Erythroblast (primary cell): ENCODE measurements at regions not wholly inside any gene's neighbourhood (a gene's known extent, or its start where the extent isn't known, plus 50 kb on each side); places are given as distances from the start of the nearest gene placed in this dataset.

Experiments used
- DNase-seq, 2 experiments: peaks; one replicate each; lab custom pipeline; 2025; lab: John Stamatoyannopoulos, UW
- GATA1 ChIP-seq: IDR thresholded peaks from 2 replicates; pipeline ENCODE4 v1.6.1; 2011; ENCODE audit warnings: low read depth, mild to moderate bottlenecking, control low read depth, low read length, moderate library complexity
- POLR2A ChIP-seq: IDR thresholded peaks from 2 replicates; pipeline ENCODE4 v1.6.1; 2011; ENCODE audit warnings: mild to moderate bottlenecking, low read length

GRCh38 chr17:73791121-73791520 is 146.9 kb upstream of the SDK2 start:
- TF ChIP-seq GATA1 (no peak), POLR2A (no peak)
- no peak for DNase-seq

DNA sequence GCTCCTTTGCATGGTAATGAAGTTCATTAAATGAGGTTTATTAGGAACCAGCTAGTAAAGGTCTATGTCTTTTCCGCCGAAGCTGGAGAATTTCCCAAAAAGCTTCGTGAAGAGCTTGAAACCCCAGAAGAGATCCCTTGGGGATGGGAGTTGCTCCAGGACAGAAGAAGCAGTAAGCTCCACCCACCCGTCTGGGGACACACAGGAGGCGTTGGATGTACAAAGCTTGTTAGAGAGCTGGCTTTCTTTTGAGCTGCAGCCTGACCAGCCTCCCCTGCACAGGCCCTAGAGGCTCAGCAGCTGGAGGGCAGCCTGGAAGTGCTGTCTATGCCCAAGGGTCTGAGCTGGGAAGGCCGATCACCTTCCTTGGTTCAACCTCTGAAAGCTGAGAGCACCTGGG is 147.4 kb upstream of the SDK2 start:
- TF ChIP-seq GATA1 (no peak), POLR2A (no peak)
- no peak for DNase-seq

- TF ChIP-seq POLR2A (no peak), GATA1 (no peak)
- DNase-seq = no peak
These were observed 148.7 kb upstream of the SDK2 start for GRCh38 chr17:73792994-73793393.

DNA sequence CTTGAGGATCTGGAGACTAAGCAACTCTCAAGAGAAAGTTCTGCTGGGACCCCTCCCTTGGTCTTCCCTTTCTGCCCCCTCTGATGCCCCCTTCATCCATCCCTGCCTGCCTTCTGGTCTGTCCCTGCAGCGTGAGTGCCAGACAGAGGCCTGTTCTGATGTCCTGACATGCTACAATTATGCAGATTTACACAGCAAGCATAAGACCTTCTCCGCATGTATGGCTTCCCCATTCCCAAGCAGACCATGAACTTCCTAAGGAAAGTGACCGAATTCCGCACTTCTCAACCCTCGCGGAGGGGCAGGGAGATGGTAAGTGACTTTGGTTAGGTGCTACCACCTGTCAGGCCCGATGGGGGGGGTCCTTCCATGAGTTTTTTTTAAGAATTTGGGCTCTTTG is 150.1 kb upstream of the SDK2 start:
- DNase-seq = no peak
- TF ChIP-seq GATA1 (no peak), POLR2A (no peak)

- TF ChIP-seq POLR2A = no peak
These were observed 151.5 kb upstream of the SDK2 start for GRCh38 chr17:73795730-73796129.

DNA sequence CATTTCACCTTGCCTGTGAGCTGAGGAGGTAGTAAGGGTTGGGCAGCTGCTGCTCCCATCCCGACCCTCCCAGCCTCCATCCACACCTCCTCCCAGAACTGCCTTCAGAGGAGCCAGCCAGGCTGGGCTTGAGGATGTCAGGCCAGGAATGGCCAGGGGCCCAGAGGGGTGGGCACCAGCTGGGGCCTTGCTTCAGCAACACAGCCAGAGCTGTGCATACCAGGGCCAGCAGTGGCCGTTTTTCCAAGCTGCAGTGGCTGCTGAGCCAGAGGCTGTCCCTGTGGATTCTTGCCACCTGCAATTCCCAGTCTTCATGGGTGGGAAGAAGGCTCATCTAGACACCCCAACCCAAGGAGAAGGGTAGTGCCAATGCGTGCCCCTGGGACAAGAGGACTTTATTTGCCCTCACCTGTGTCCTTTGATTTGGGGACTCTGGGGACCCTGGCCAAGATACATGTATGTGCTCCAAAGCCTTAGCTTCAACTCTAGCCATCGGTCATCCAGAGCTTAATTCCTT is 153.4 kb upstream of the SDK2 start:
- TF ChIP-seq POLR2A (no peak), GATA1 (no peak)
- DNase-seq = no peak

More at GRCh38 chr17:73795730-73796129, 151.5 kb upstream of the SDK2 start:
- no peak for DNase-seq

- DNase-seq = peak in 1 of 2 experiments; percentile 16
- TF ChIP-seq POLR2A (no peak), GATA1 (no peak)
These were observed 154.0 kb upstream of the SDK2 start for GRCh38 chr17:73798111-73798748.

DNA sequence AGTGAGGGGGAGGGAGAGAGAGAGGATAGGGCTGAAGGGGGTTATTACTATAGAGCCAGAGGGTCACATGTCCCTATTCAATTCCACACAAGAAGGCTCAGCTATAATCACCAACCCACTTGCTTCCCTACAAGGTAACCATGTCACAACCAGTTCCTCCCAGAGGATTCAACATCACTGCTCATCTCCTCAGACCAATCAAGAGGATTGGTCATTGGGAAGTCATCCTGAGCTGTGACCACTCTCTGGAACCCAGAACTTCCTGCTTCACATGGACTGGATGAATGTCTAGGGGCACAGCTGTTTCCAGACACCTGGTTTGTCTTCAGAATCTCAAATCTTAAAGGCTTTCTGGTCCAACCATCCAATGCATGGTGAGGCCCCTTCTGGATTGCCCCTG is 154.9 kb upstream of the SDK2 start:
- TF ChIP-seq POLR2A (no peak), GATA1 (no peak)
- no peak for DNase-seq

GRCh38 chr17:73799781-73800627 is 155.8 kb upstream of the SDK2 start:
- no peak for TF ChIP-seq POLR2A
- TF ChIP-seq GATA1 = no peak
- no peak for DNase-seq

DNA sequence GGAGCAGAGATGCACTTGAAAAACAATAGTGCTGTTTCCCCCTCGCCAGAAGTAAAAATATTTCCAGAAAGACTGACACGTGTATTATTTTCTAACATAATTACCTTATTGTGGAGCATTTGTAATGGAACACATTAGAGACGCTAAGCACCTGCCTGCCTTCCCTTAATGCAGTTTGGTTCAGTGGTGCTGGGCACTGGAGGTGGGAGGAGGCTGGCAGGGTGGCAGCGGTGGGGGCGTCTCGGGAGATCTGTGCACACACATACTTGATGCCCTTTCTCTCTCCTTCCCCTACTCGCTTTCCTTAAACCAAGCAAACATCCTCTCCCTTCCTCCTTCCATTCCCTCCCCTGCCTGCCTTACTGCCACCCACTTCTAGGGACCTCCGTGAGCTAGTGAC is 156.6 kb upstream of the SDK2 start:
- no peak for DNase-seq
- TF ChIP-seq POLR2A (no peak), GATA1 (no peak)

DNA sequence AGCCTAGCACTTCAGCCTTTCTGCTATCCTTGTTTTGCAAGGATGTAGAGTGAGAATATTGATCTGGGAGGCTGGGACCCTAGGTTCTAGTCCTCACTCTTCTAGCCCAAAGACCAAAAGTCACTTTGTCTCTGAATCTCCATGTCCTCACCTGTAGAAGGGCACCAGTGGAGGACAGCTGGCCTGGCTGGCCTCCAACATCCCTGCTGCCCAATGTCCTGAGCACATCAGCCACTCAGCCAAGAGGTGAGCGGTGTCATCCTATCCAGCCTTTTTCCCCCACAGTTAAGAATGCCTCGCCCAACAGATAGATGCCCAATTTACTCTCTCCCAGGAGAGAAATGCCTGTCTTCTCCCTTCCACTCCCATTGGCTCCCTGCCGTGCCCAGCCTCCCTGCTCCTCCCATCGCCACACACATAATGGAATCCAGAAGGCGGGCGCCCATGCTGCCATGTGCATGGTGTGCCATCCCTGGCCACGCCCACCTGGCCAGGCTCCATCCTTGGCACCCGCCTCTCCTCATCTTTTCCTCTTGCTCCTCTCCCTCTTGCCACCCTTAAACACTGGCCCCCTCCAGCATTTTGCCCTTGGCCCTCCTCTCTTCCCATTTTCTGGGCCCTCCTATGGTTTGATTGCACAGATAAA is 157.3 kb upstream of the SDK2 start:
- no peak for DNase-seq
- TF ChIP-seq POLR2A (no peak), GATA1 (no peak)

DNA sequence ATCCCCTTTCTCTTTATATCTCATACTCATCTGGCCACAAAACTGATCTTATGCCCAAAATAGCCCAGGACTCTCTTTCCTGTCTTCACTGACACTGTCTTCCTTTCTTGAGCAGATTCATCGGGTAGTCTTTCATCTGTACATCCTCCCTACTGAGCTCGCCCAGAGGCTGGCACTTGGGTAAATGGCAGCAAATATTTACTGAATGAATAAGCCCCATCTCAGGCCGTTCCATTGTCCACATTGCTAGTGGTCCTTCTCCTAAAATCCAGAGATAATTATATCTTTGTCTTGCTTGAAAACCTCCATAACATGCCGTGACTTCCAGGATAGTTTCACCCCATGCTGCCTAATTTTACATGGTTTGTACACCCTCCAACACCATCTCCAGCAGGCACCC is 158.1 kb upstream of the SDK2 start:
- DNase-seq = no peak
- no peak for TF ChIP-seq POLR2A
- TF ChIP-seq GATA1 = no peak

DNA sequence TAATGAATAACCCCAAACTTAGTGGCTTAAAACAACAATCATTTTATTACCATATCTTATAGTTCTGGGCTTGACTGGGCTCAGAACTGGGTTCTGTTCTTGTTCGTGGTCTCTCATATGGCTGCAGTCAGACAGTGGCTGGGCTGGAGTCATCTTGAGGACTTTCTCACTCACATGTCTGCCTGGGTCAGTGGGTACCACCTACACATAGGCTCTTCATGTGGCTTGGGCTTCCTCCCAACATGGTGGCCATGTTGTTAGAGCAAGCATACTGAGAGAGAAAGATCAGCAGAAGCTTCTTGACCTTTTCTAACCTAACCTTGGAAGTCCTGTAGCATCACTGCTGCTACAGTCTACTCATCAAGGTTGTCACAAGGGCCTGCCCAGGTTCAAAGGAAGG is 158.6 kb upstream of the SDK2 start:
- DNase-seq = no peak
- no peak for TF ChIP-seq POLR2A

GRCh38 chr17:73803964-73804435 is 159.8 kb upstream of the SDK2 start:
- TF ChIP-seq POLR2A (no peak), GATA1 (no peak)
- no peak for DNase-seq

DNA sequence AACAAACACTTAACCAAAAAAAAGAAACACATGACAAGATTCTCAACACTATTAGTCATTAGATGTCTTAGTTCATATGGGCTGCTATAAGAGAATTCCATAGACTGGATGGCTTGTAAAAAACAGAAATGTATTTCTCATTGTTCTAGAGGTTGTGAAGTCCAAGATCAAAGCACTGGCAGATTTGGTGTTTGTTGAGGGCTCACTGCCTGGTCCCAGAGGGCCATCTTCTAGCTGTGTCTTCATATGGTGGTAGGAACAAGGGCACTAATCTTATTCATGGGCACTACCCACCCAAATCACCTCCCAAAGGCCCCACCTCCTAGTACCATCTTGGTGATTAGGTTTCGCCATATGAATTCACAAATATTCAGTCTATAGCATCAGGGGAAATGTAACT is 162.5 kb upstream of the SDK2 start:
- no peak for TF ChIP-seq POLR2A
- TF ChIP-seq GATA1 = no peak
- no peak for DNase-seq
